GM13977 (cell line): ENCODE measurements at regions not wholly inside any gene's neighbourhood (a gene's known extent, or its start where the extent isn't known, plus 50 kb on each side); places are given as distances from the start of the nearest gene placed in this dataset.

Experiments used
- DNase-seq: peaks from one replicate; pipeline ENCODE4 v3.0.0; 2012; ENCODE audit warnings: low spot score
- in situ Hi-C: fragments of 300-500 bp; cut with MboI; formaldehyde crosslinking; loops from one replicate; pipeline ENCODE4 v1.12.0; 2022; ENCODE audit warnings: low sequenced_read_pairs, low pct_unique_long_range_greater_than_20kb, mixed read lengths, inconsistent platforms; ENCODE audit not compliant: unreplicated experiment
- TF ChIP-seq, protein P1 (sequence below): IDR thresholded peaks from 2 replicates; pipeline ENCODE4 v1.5.1; 2012; ENCODE audit warnings: mild to moderate bottlenecking, control low read depth; ENCODE audit not compliant: insufficient read depth; ENCODE audit errors: extremely low read depth, missing control alignments

GRCh38 chr4:58602022-58602421, 1491.8 kb upstream of the IGFBP7 start:
- in situ Hi-C loops = no loop called here
- TF ChIP-seq, protein P1, sequence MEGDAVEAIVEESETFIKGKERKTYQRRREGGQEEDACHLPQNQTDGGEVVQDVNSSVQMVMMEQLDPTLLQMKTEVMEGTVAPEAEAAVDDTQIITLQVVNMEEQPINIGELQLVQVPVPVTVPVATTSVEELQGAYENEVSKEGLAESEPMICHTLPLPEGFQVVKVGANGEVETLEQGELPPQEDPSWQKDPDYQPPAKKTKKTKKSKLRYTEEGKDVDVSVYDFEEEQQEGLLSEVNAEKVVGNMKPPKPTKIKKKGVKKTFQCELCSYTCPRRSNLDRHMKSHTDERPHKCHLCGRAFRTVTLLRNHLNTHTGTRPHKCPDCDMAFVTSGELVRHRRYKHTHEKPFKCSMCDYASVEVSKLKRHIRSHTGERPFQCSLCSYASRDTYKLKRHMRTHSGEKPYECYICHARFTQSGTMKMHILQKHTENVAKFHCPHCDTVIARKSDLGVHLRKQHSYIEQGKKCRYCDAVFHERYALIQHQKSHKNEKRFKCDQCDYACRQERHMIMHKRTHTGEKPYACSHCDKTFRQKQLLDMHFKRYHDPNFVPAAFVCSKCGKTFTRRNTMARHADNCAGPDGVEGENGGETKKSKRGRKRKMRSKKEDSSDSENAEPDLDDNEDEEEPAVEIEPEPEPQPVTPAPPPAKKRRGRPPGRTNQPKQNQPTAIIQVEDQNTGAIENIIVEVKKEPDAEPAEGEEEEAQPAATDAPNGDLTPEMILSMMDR = no peak
- DNase-seq = no peak

DNA sequence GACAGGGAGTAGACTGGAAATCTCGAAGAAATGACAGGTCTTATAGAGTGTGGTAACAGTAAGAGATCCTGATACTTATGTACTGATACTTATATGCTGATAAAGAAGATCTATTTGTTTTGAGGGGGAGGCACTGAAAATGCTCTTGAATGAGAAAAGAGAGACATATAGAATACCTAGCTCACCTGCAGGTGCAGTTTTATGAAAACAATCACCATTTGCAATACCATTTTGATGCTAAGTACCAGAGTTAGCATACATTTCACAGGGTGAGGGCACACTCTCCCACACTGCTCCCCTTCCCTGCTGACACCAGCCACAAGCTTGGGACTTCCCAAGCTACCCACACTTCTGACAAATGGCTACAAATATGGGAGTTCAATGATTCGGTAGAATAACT, 1490.1 kb upstream of the IGFBP7 start:
- DNase-seq = no peak
- in situ Hi-C loops = no loop called here
- TF ChIP-seq, protein P1 = no peak

GRCh38 chr4:58590722-58591121, 1480.5 kb upstream of the IGFBP7 start:
- in situ Hi-C loops = no loop called here
- no peak for DNase-seq
- TF ChIP-seq, protein P1 = no peak

GRCh38 chr4:58587856-58588255, 1477.7 kb upstream of the IGFBP7 start:
- in situ Hi-C loops = no loop called here
- TF ChIP-seq, protein P1 = no peak
- no peak for DNase-seq

- no peak for DNase-seq
- in situ Hi-C loops = no loop called here
- TF ChIP-seq, protein P1 = no peak
Observed at GRCh38 chr4:58566260-58566659, 1456.1 kb upstream of the IGFBP7 start.

GRCh38 chr4:58564695-58565475, 1454.7 kb upstream of the IGFBP7 start:
- in situ Hi-C loops = no loop called here
- no peak for DNase-seq
- TF ChIP-seq, protein P1 = no peak
